ENCODE measurements at regions not wholly inside any gene's neighbourhood (a gene's known extent, or its start where the extent isn't known, plus 50 kb on each side); places are given as distances from the start of the nearest gene placed in this dataset.

GRCh38 chr15:31513178-31513577 is 186.5 kb downstream of the KLF13 start:
- TF ChIP-seq CTCF (conservative IDR thresholded peaks at IDR 0.05; ENCODE audit: low read depth, low read length), result no peak
- TF ChIP-seq EZH2 (IDR thresholded peaks at IDR 0.05; ENCODE audit: low read length, unreplicated experiment), result no peak

All from PC-3 (cell line).